Caco-2 (cell line): ENCODE measurements at regions not wholly inside any gene's neighbourhood (a gene's known extent, or its start where the extent isn't known, plus 50 kb on each side); places are given as distances from the start of the nearest gene placed in this dataset.

ENCODE experiments used
- BruUV-seq: library from RNA; stranded (reverse); fragments of 400-500 nt; replicated peaks from 2 replicates; lab custom pipeline; 2021; lab: Mats Ljungman, UMichigan
- CTCF ChIA-PET: fragments of 300-600 bp; sonication (Branson Sonifier 250); formaldehyde crosslinking; loops from one replicate; lab custom pipeline; 2022; ENCODE audit warnings: antibody characterized with exemption; lab: Charles Lee
- POLR2A ChIA-PET: fragments of 300-600 bp; sonication (Branson Sonifier 250); formaldehyde crosslinking; loops from one replicate; lab custom pipeline; 2022; ENCODE audit warnings: antibody characterized with exemption; lab: Charles Lee
- DNase-seq, 2 experiments: peaks; one replicate each; pipeline versions ENCODE4 v3.0.0 to v3.0.0-alpha.2; 2020 to 2022
- H3K27me3 ChIP-seq: replicated peaks from 2 replicates; pipeline ENCODE4 v1.6.0; 2011; ENCODE audit warnings: low read length; ENCODE audit not compliant: control insufficient read depth, insufficient read depth
- H3K36me3 ChIP-seq: 2 replicates; pipeline ENCODE4 v1.5.1; 2011; ENCODE audit warnings: low read length; ENCODE audit not compliant: control insufficient read depth, insufficient read depth
- H3K4me1 ChIP-seq: fragments of 250-450 bp; sonication (Bioruptor Pico); 2 replicates; pipeline ENCODE4 v1.5.1; 2020; ENCODE audit warnings: mild to moderate bottlenecking
- H3K4me3 ChIP-seq: 2 replicates; pipeline ENCODE4 v1.5.1; 2011; ENCODE audit warnings: low read depth, mild to moderate bottlenecking, control low read depth, low read length
- H3K9me3 ChIP-seq: fragments of 250-450 bp; sonication (Bioruptor Pico); 2 replicates; pipeline ENCODE4 v1.5.1; 2020; ENCODE audit warnings: mild to moderate bottlenecking, moderate library complexity
- H3K27ac Mint-ChIP-seq: one replicate; pipeline ENCODE4 v1.8.0; 2022; ENCODE audit warnings: mixed read lengths; ENCODE audit not compliant: unreplicated experiment
- H3K27me3 Mint-ChIP-seq: one replicate; pipeline ENCODE4 v1.8.0; 2022; ENCODE audit warnings: mixed read lengths; ENCODE audit not compliant: insufficient read depth, unreplicated experiment
- H3K36me3 Mint-ChIP-seq: one replicate; pipeline ENCODE4 v1.8.0; 2022; ENCODE audit warnings: mild to moderate bottlenecking, mixed read lengths; ENCODE audit not compliant: insufficient read depth, unreplicated experiment
- H3K4me1 Mint-ChIP-seq: one replicate; pipeline ENCODE4 v1.8.0; 2022; ENCODE audit warnings: low read depth, mixed read lengths; ENCODE audit not compliant: unreplicated experiment
- H3K4me3 Mint-ChIP-seq: one replicate; pipeline ENCODE4 v1.8.0; 2022; ENCODE audit warnings: mild to moderate bottlenecking, moderate library complexity, mixed read lengths; ENCODE audit not compliant: unreplicated experiment
- H3K9me3 Mint-ChIP-seq: one replicate; pipeline ENCODE4 v1.8.0; 2022; ENCODE audit warnings: mixed read lengths; ENCODE audit not compliant: unreplicated experiment
- CTCF ChIP-seq, 2 experiments: fragments of 200-600 bp in 1 of 2; IDR thresholded peaks; 1 replicate in 1 of 2; 2 replicates in 1 of 2; pipeline versions ENCODE4 v1.5.1 to v1.8.0; 2011 to 2022; ENCODE audit warnings: antibody characterized with exemption in 1 of 2, control low read depth in 1 of 2, inconsistent platforms in 1 of 2, low read depth in 1 of 2, low read length in 1 of 2, mild to moderate bottlenecking in 1 of 2, moderate library complexity in 1 of 2; ENCODE audit not compliant: insufficient read depth in 1 of 2, severe bottlenecking in 1 of 2, unreplicated experiment in 1 of 2
- intact Hi-C: fragments of 100-400 bp; cut with micrococcal nuclease; formaldehyde crosslinking; loops from one replicate; pipeline ENCODE4 v1.10.0; 2022; ENCODE audit not compliant: unreplicated experiment

- no peaks in the 10 kb centered on the region for H3K9me3 Mint-ChIP-seq
- H3K36me3 Mint-ChIP-seq: no peaks in the 10 kb centered on the region
- BruUV-seq: no TSS peak
- DNase-seq: no peak
- H3K4me1 ChIP-seq: no peaks in the 10 kb centered on the region
- TF ChIP-seq CTCF (IDR thresholded peaks at IDR 0.05; ENCODE audit: insufficient read depth in 1 of 2, low read depth in 1 of 2, low read length in 1 of 2, severe bottlenecking in 1 of 2, unreplicated experiment in 1 of 2): no peak
- no peak overlapping the region for H3K27ac Mint-ChIP-seq
- intact Hi-C loops: no loop called here
- H3K27me3 Mint-ChIP-seq: peaks cover 2% of the 10 kb centered on the region
- no peaks in the 10 kb centered on the region for H3K4me1 Mint-ChIP-seq
- ChIA-PET CTCF (no interaction called here), POLR2A (no interaction called here)
- H3K9me3 ChIP-seq: no peaks in the 10 kb centered on the region
- no peaks in the 10 kb centered on the region for H3K36me3 ChIP-seq
- H3K4me3 ChIP-seq: no peak overlapping the region
- H3K27me3 ChIP-seq: no peaks in the 10 kb centered on the region
- H3K4me3 Mint-ChIP-seq: no peak overlapping the region
These were observed 298.4 kb downstream of the LPIN1 start for GRCh38 chr2:12044857-12045256.

GRCh38 chr2:12045864-12046291, 299.4 kb downstream of the LPIN1 start:
- H3K27me3 ChIP-seq: no peaks in the 10 kb centered on the region
- CTCF ChIA-PET: no interaction called here
- H3K4me1 ChIP-seq: no peaks in the 10 kb centered on the region
- BruUV-seq: no TSS peak
- H3K36me3 ChIP-seq: no peaks in the 10 kb centered on the region
- Mint-ChIP-seq H3K27me3 (peaks cover 2% of the 10 kb centered on the region), H3K27ac (no peak overlapping the region), H3K4me3 (no peak overlapping the region), H3K4me1 (no peaks in the 10 kb centered on the region), H3K9me3 (no peaks in the 10 kb centered on the region), H3K36me3 (no peaks in the 10 kb centered on the region)
- POLR2A ChIA-PET: no interaction called here
- no peak for TF ChIP-seq CTCF (IDR thresholded peaks at IDR 0.05; ENCODE audit: insufficient read depth in 1 of 2, low read depth in 1 of 2, low read length in 1 of 2, severe bottlenecking in 1 of 2, unreplicated experiment in 1 of 2)
- no peaks in the 10 kb centered on the region for H3K9me3 ChIP-seq
- intact Hi-C loops: no loop called here
- DNase-seq: no peak
- H3K4me3 ChIP-seq: no peak overlapping the region

- Mint-ChIP-seq H3K36me3 (no peaks in the 10 kb centered on the region), H3K27me3 (peaks cover 2% of the 10 kb centered on the region), H3K4me1 (no peaks in the 10 kb centered on the region), H3K27ac (no peak overlapping the region), H3K9me3 (no peaks in the 10 kb centered on the region), H3K4me3 (no peak overlapping the region)
- POLR2A ChIA-PET: no interaction called here
- H3K27me3 ChIP-seq: no peaks in the 10 kb centered on the region
- BruUV-seq: no TSS peak
- no peaks in the 10 kb centered on the region for H3K4me1 ChIP-seq
- no peak overlapping the region for H3K4me3 ChIP-seq
- H3K36me3 ChIP-seq: no peaks in the 10 kb centered on the region
- intact Hi-C loops: no loop called here
- CTCF ChIA-PET: no interaction called here
- H3K9me3 ChIP-seq: no peaks in the 10 kb centered on the region
- DNase-seq: no peak
- TF ChIP-seq CTCF (IDR thresholded peaks at IDR 0.05; ENCODE audit: insufficient read depth in 1 of 2, low read depth in 1 of 2, low read length in 1 of 2, severe bottlenecking in 1 of 2, unreplicated experiment in 1 of 2): no peak
These were observed 300.2 kb downstream of the LPIN1 start for GRCh38 chr2:12046641-12047040.
